HG02870 (cell line): ENCODE measurements at regions not wholly inside any gene's neighbourhood (a gene's known extent, or its start where the extent isn't known, plus 50 kb on each side); places are given as distances from the start of the nearest gene placed in this dataset.

Experiments used
- ATAC-seq: cut with Tn5 transposase; IDR thresholded peaks from one replicate; pipeline ENCODE4 v1.9.1; 2021; ENCODE audit warnings: mild to moderate bottlenecking, moderate library complexity; ENCODE audit not compliant: unreplicated experiment

DNA sequence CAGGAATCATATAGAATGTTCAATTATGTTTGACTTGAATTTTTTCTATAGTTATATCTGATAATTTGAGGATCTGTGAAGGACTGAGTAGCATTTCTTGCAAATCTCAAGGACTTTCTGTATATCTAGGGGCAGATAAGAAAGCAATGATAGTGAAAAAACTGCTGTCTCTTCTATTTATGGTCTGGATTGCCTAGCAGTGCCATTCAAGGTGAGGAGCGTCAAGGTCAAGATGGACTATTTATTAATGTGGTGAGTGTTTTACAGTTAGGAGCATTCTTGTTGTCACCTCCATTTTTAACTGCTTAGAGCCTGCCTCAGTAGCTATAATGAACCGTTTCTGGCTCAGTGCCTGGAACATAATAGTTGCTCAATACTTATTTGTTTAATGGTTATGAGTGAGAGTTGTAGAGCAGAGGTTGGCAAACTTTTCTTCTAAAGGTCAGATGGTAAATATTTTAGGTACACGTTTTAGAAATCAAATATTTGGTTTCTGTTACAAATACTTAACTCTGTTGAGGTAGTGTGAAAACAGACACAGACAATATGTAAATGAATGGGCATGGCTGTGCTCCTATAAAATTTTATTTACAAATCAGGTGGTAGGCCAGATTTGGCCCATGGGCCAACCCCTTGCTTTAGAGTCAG is 523.2 kb upstream of the IGFBP7 start:
- no peak for ATAC-seq

DNA sequence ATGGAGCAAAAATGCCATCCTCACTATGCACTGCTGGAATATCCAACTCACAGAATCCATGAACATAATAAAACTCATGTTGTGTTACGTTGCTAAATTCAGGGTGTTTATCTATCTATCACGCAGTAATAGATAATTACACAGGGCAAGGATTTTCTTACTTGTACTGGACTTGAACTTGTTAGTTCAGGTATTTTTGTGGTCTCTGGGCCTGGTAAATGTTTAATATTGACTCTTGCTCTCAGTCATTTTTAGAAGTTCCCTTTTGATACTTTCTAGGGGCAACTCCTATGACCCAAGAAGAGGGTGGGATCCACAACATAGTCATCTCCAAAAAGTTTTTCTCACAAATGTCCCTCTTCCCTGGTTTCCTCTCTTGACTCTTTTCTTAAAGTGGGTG is 522.4 kb upstream of the IGFBP7 start:
- no peak for ATAC-seq

DNA sequence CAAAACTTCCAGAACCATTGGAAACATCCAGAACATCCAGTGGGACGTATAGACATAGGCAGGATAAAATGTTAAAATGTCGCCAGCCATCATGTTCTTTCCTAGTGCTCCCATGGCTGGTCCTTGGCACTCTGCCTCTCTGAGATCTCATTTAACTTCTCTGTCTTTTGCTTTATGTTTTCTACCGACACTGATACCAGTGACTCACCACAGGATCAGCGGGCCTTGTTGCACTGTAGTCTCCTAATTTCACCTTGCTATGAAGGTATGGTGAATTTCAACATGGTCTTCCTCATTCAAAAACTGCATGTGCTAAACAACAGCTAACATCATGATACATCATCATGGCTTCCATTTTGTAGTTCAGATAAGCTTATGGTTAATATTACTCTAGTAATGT is 521.0 kb upstream of the IGFBP7 start:
- ATAC-seq = no peak

DNA sequence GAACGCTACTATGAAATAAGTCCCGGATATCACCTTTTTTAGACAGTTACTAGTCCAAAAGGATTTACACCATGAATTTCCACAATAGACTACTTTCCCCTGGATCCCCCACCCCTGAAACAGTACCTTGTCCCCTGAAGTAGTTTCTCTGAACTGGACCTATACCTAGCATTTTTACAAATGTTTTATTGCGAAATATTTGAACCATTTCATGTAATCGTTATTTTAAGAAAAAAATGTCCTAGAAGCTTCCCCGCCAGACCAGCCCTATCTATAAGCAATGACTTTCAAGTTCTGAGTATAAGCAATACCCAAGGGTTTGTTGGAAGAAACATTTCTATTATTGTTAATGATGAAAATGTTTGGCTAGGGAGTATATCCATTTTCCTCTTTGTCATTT is 517.8 kb upstream of the IGFBP7 start:
- ATAC-seq = no peak

DNA sequence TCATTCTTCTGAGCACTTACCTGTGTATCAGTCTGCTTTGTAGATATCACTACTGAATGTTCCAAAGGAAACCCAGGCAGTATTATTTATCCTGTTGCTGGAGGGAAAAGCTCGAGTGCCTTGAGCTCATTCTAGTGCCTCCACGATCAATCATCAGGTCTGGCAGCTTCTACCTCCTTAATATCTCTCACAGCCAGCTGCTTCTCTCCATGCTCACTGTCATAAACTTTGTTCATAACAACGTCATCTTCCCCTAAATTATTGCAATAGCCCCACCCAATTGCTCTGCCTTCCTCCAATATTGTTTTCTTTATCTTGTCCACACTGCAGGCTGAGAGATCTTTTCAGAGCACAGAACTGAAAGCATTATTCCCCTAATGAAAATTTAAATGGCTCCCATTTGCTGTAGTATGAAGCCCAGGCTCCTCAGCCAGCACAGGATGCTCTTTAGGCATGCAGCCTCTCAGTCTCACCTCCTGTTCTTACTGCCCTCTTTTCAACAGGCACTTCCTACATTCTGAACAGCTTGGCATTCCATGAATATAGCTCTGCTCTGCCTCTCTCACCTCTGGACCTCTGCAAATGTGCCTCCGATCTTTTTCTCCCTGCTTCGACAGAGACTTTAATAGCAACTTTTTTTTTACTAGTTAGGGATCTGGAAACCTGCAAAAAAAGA is 504.2 kb upstream of the IGFBP7 start:
- no peak for ATAC-seq

DNA sequence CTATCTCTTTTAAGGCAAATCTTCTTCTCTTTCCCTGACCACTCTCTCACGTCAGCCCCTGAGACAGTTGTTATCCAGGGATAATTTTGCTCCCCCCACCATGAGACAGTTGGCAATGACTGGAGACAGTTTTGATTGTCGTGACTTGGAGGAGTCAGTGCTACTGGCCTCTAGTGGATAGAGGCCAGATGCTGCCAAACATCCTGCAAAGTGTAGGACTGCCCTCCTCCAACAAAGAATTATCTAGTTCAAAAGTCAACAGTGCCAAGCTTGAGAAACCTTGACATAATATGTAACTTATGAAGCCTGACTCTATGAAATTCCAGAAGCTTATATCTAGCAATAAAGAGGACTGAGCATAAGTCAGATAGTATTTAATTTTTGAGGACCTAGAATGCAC is 502.1 kb upstream of the IGFBP7 start:
- no peak for ATAC-seq

DNA sequence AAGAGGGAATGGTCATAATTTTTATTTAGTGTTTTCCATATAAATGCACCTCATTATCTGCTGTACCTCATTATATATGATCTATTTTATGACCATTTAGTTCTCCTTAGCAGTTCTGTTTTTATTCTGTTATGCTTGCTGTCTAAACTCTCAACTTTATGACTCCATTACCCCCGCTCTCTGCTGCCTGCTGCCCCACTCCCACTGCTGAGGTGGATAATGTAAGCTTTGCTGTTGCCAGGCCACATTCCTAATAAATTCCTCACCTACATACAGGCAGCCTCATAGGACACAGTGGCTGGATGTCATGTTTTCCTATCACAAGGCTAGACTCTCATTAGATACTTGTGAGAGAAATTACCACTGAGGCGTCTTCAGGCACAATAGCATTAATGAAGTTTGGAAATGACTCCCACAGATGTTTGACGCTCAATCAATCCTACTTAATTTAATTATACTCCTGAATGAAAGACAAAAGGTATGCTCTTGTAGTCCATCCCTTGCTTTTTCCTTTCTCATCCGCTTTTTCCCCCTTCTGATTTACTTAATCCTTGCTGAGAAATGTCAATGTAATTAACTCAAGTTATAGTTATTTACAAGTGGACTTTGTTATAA is 497.5 kb upstream of the IGFBP7 start:
- no peak for ATAC-seq

DNA sequence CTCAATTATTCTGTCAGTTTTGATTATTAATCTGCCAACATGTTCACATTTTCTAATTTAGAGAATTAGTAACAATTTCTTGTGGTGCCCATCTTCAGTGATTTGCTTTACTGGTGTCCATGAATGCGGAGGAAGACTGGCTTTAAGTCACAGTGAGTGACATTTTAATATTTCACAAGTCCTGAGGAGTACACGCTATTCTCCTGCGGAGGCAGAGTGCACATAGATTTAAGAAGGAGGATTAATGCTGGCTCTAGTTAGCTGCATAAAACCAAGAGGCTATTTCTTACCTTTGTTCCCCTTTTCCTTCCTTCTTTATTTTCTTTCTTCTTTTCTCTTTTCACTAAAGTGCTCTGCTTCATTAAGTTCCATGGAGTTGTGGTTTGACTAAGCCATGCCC is 495.2 kb upstream of the IGFBP7 start:
- ATAC-seq = no peak

DNA sequence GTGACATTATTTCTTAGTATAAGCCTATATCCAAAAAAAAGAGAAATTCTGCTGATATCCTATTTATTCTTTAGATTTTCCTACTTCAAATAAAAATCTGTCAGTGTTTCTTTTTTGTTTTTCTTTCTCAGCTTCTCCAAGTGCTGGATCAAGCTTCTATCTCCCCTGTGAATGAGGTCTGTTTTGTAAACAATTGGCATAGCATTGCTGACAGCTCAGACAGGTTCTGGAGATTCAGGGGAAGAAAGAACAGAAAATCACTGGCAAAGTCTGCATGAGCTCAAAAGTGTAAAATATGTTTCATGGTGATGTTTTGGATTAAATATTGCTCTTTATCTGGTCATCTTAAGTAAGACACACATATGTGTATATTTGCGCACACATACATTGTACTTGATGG is 492.0 kb upstream of the IGFBP7 start:
- ATAC-seq = no peak

DNA sequence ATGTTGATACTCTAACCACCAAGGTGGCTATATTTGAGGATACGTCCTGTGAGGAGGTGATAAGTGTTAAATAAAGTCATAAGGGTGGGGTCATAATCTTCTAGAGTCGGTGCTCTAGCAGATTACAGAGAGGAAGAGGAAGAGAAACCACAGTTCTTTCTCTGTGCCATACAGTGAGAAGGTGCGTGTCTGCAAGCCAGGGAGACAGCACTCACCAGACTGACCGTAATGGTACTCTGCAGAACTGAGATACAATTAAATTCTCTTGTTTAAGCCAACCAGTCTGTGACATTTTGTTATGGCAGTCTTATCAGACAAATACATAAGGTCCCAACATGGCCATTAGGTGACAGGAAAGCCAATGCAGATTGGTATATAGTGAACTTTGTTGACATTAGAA is 480.9 kb upstream of the IGFBP7 start:
- no peak for ATAC-seq

DNA sequence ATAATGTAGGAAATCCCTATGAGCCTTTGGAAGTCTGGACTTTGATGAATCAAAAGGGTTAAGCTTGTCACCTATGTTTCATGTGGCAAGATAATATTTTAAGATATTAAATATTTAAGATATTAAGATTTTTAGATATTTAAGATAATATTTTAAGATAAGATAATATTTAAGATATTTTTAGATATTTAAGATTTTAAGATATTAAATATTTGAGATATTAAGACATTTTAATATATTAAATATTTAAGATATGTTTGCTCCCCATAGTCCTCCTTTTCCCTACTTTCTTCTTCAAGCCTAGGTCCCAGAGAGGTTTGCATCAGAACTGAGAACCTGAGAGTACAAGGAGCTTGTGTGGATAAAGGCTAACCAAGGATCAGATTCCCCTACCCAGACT is 478.4 kb upstream of the IGFBP7 start:
- no peak for ATAC-seq

DNA sequence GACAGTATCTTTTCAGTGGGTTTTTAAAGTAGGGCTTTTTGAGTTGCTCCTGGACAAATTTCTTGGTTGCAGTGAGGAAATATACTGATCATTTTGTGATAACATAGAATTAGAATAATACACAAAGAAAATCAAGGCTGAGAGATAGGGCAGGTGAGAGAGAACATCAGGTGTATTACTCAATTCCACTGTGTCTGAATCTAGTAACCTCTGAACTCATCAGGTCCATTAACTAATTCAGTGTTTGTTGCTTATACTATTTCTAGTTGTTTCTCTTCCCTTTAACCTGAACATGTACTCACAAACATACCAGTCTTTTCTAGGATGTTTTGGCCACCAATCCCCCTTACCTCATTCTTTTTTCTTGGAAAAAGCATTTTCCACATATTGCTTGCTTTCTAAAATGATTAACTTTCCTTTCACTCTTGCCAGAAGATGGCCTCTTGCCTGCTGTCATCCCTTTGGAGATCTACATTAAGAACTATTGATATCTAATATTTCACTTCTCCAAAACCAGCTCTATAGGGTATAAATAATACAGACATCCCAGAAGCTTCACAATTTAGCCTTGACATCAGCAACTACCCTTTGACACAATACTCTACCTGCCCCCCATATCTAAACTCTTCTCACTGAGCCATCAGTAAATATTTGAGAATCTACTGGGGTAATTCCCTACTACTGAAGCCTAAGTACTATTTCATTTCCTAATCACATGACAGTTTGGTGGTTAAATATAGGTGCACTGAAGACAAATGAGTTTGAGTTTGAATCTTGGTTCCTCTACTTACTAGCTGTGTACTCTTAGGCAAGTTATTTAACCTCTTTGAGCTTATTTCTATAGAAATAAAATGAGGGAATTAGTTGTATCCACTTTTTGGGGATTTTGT is 470.8 kb upstream of the IGFBP7 start:
- ATAC-seq = no peak

DNA sequence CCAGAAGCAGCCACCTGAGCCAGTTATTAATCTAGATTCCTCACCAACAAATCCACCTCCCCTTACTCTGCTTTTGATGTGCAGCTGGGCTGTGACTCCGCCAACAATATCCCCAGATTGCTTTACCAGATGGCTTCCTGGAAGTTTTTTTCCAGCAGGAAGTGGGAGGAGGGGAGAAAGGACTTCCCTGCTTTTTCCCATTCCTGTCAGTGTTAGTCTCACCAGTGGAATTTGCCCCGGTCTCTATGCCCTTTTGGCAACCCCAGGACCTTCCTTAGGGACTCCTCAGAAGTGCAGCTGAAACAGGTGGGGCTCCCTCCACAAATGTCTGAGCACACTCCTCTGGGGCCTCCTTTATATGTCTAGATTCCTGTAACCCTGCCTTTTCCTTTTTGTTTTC is 465.2 kb upstream of the IGFBP7 start:
- no peak for ATAC-seq

DNA sequence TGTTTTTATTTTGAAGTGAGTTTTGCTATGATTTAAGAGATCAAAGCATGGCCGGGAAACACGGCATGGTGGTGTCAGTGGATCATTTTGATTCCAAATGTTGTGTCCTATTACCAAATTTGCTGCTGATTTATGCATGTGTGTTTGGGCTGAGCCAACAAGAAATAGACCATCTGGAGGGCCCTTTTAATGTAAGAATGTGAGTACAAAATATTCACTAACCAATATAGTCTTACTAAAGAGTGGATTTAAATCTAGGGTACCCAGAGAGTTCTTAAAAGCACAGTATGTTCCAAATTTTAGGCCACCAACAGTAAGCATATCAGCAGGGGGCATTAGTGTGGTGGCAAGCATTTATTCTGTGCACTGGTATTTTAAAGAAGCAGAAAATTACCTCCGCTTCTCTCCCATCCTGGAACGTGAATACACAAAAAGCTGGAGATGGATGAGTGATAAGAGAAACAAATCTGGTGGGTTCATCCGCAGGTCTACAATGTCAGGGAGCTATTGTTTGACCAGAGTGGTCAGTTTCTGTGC is 444.4 kb upstream of the IGFBP7 start:
- ATAC-seq = no peak

DNA sequence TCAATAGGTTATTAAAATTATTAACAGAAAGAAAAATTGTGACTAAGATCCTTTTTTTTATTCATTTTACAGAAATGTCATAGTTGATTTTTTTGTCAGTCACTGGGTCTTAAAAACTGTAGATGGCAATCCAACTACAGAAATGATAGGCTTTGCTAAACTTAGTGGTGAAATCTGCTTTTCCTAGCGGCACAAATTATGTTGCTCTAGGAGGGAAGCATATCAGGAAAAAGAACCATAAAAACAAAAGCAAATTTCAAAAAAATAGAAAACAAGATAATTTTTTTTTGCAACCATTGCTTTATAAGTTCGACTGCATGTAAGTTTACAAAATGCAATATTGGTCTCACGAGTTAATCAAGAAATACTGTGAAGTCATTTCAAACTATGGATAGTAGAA is 443.5 kb upstream of the IGFBP7 start:
- ATAC-seq = no peak

DNA sequence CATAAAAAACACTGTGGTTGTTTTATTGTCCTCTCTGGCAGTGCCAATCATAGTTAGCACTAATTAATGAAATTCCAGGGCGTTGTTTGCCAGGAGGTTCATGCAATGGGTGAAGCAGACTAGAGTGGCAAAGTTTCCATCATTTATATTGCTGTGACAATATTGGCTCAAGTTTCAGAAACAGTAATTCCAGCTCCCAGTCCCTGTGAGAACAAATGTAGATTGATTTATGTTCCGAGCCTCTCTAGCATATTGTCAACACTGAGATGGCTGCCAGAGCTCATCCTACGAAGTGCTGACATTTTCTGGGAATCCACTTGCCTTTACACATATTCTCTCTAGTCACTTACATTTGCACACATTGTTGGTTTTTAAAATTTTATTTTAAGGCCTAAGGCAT is 440.0 kb upstream of the IGFBP7 start:
- no peak for ATAC-seq

DNA sequence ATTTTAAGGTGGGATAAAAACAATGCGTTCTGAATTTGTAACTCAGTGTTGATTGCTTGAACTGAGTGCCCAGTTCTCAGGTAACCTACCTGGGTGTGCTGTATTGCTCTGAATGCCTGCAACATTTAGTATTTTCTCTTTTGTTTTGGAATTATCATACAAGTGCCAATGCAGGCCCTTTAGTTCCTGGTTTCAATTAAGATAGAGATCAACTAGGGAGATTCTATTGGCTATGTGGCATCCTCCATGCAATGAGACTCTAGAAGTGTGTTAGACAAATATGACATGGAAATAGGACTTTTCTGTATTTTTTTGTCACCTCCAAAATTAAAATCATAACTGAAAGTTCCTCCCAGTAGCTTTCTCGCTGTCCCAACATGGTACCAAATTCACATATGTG is 438.7 kb upstream of the IGFBP7 start:
- no peak for ATAC-seq

DNA sequence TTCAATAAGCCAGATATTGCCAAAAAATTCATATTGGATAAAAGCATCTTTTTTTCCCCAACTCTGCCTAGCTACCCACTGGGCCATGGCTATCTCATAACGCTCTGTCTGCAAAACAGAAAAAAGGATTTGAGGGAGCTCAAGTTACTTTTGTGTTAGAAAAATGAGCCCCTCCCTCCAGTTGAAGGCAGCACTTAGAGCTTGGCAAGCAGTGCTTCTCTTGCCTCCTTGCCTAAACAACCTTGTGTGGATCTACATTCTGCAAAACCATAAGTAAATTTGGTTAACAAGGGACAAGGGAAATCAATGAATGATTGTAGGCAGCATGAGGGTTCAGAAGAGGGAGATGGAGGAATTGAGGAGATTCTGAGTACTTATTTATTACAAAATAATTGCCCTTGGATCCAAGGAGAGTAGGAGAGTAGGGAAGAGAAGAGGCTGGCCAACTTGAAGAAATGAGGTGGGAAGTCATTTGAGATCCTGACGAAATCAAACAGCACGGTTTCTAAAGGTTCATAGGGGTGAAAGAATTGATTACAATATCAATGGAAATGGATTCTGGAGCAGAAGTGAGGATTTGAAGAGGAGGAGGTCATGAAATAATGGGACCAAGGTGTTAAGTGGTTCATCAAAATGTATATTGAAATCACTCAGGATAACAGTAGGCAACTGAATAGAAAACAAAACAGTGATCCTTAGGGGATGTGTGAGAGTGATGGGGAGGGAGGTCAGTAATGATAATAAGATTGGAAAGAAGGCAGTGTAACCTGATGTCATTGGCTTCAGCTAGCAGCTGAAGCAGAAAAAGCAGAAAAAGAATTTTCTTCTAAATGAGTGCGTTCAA is 434.8 kb upstream of the IGFBP7 start:
- ATAC-seq = no peak

DNA sequence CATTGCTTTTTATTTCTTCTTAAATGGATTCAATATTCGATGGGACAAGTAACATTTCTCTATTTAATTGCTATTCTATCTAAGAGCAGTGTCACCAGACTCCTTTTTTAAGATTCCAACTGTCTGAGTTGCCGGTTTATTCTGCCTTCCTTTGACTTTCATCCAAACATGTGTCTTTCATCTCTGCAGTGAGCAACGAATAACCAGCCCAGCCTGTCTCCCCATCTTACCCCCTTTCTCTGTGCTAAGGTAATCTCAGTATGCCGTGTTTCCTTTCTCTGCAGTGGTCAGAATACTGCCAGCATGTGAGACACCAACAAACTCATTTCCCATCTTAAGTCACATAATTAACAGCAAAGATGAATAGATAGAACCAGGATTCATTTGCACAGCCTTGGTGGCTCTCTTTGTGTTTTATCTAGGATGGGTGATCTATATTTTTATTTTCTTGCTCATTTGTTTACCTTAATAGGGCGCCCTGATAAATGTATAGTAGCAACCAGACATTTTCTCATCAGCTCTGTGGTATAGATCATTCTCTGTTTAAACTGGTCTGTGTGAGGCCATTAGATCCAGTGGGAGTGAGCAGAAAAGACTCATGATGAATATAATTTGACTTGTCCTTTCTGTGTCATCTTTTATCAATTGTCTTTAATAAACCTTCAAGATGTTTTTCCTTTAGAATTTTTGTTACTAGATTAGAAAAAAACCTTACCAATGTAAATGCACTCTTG is 394.8 kb upstream of the IGFBP7 start:
- ATAC-seq = no peak

DNA sequence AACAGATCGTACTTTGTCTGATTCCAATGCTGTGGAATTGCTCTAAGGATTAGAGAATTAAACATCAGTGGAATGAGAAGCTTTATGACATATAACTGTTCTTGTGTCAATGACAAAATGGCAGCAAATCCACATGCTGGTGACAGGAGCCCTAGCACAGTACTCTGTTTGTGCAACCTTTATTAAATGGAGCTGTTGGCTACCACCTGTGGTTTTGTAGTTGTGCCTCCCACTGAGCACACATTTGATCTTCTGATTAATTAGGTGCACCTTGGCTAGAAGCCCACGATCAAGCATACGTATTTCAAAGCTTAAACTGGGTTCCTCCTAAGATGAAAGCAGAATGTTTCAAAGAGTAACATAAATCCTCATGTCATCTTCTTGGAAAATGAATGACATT is 394.0 kb upstream of the IGFBP7 start:
- no peak for ATAC-seq
